NAMALWA (cell line): ENCODE measurements at regions not wholly inside any gene's neighbourhood (a gene's known extent, or its start where the extent isn't known, plus 50 kb on each side); places are given as distances from the start of the nearest gene placed in this dataset.
A peak's percentile ranks its signal among the peaks of the same experiment; 100 is the strongest.

ENCODE experiments used
- DNase-seq: peaks from one replicate; pipeline ENCODE4 v3.0.0-alpha.2; 2015; ENCODE audit warnings: low spot score

- DNase-seq: no peak
These were observed 475.0 kb downstream of the TUSC7 start for GRCh38 chr3:117184574-117184973.

DNA sequence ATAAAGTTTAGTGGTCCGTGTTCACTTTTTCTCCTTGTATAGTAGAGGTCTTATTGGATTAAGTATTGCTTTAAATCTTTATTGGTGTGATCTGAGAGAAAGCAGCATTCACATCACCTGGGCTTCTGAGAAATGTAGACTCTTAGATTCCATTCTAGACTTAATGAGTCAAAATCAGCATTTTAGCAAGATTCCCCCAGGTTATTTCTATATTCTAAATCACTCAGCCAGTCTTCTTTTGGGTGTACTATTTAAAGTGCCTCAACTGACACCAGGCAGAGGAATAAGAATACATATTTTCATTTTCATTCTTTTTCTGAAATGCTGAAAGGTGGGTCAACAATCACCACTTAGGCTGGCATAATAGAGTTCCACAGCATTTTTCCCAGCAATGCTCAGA lies 481.7 kb downstream of the TUSC7 start:
- DNase-seq: no peak

- DNase-seq: no peak
These were observed 483.3 kb downstream of the TUSC7 start for GRCh38 chr3:117192888-117193287.

DNA sequence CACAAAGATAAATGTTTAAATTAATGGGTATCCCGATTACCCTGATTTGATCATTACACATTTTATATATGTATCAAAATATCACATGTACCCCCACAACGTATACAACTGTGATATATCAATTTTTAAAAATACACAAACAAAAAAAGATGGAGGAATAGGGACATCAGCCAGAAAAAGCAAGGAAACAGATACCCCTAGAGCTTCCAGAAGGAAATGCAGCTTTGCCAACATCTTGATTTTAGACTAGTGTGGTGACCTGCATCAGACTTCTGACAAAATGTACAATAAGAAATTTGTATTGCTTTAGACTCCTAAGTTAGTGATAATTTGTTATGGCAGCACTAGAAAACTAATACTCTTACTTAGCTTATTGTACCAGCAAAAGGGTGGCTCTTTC lies 483.8 kb downstream of the TUSC7 start:
- peak; percentile 2 for DNase-seq

DNA sequence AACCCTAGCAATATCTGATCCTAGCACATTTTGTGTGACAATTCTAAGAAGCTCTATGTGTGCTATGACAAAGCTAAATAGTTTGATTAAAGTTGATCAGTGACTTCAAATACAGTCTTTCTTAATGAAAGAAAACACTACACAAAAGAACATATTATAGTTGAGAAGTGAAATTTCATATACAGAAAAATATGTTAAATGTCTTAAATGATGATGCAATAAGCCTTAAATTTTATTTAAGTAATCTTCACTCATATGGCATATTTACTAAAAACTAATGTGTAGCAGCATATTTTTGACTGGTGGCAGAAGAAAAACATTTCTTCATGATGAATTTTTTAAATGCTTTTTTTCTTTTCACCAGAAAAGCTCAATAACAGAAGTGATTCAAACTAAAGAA lies 485.5 kb downstream of the TUSC7 start:
- DNase-seq: no peak

DNA sequence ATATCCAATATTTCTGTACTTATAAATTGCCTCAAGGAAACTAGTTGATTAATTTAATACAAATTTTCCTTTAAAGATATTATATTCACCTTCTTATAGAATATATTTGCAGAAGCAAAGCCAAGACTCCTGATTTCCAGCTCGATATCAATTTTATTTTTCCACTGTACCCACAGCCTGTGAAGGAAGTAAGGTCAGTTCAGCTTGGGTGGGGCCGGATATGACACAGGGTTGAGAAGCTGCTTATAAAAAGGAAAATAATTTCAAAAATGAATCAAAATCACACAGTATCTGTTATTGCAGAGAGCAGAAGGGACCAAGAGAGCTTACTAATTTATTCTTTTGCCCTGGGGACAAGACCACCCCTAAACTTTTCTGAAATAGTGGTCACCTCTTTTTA lies 491.4 kb downstream of the TUSC7 start:
- DNase-seq: no peak

DNA sequence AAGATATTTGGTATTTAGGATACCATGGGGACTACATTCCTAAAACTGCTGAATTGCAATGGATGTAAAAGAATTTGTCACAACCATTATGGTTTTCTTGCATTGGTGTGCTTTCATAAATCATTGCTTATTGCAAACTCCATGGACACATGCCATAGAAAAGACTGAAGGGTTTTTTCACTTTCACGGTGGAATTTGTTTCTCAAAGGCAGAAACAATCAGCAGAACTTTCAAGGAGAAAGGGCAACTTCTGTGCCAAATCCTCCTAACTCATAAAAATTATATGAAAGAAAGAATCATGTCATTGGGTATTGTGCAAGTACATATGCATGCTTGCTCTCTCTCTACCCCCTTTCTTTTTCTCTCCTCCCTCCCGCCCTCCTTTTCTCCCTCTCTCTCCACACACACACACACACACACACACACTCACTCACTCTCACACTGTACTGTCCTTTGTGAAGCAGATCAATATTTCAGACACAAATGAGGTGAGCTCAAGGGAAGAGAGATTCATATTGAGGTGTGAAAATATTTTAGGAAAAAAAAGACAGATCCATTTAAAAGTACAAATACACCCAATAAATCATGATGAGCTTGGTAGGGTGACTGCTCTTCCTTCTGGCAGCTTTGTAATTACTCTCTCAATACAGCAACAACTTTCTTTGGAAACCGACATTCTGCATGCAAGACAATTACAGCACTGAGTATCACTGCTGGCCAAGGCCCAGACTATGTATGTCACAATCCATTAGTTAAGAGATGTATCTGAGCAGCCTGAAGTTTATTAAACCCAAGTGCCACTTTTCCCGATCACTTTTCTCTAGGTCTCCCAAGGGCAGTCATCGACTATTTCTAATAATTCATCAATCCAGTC lies 492.6 kb downstream of the TUSC7 start:
- no peak for DNase-seq

DNA sequence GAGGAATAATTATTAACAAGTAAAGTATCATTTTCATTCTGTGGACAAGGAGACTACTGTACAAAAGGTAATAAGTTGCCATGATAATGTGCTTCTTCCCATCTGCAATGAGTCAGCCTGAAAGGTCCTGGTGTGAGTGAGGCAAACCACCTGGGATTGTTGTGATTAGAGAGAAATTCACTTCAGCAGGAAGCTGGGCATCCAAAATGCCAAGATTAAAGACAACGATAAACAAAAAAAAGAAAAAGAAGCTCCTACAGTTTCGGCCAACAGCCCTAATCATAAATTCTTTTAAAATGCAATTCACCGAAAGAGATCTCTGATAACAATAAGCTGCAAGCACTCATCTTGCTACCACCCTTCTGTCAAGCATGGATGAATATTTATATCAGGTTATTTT lies 507.8 kb downstream of the TUSC7 start:
- no peak for DNase-seq

DNA sequence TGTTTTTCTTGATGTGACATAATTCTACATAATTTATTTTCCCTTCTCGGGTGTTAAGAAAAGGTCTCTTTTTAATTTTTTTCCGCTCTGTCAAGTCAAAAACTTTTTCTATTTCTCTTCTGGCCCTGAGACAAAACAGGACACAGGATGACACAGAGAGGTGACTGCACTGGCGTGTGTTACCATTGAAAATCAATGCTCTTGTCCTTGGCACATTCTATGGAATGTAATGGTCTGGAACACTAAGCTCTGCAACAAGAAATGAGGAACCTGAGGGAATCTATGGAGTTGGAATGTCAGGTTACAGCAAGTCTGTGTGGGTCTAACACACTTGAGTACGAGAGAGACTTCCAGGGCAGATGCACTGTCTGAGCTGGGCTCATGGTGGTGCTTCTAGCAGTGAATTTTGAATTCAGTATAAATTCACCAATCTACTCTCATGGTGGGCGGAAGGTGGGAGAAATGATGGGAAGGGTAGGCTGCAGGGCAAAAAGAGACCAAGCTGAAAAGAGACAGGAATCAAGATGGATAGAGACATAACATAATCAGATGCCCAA lies 508.3 kb downstream of the TUSC7 start:
- DNase-seq: no peak

DNA sequence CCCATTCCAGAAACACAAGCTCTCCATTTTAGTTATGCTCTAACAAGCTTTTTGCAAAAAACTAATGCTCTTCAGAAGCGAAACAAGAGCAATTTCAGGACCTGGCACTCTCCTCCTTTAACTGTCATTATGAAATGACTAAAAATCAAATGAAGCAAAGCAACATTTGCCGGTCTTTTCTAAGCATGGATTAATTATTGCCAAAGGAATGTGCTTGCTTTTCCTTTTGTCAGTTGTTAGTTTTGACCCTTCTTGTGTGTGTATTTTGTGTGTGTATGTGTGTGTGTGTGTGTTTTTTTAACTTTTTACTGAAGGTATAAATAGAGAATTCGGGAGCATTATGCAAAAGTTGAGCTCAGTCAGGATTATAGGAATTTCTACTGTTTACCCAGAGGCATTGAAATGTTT lies 509.1 kb downstream of the TUSC7 start:
- DNase-seq: no peak

DNA sequence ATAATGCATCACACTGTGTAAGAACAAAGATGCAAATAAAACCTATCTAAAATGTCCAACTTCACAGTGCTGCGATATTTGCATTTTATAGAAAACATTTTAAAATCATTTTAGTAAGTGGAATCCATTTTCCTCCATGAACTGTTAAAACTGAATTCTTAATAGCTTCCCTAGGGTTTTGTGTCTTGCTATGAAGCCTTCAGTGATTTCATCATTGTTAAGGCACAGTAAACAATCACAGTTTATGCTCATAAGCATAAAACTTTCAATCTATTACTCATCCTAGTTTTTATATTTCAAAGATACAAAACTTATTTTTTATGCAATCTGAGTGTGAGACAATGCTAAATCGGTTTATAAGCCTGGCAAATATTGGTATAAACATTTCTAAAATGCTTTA lies 509.7 kb downstream of the TUSC7 start:
- no peak for DNase-seq

DNA sequence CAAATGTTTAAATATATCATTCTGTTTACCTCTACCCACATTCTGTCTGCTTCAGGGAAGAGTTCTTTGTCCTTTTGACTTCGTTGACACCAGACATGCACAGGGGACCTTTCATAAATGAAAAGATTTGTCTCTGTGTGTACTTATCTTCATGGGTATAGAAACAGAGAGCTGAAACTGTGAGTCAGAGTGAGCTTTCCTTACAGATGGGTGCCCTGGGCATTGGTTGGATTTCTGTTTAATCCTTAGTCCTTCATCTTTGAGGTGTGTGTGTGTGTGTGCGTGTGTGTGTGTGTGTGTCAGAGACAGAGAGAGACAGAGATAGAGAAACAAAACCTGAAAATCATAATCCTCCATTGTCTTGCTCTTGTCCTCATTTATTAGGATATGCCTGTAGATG lies 517.4 kb downstream of the TUSC7 start:
- no peak for DNase-seq

GRCh38 chr3:117228466-117228865 lies 518.9 kb downstream of the TUSC7 start:
- no peak for DNase-seq

GRCh38 chr3:117230924-117231323 lies 521.3 kb downstream of the TUSC7 start:
- DNase-seq: no peak

- no peak for DNase-seq
These were observed 524.8 kb downstream of the TUSC7 start for GRCh38 chr3:117234331-117234730.

DNA sequence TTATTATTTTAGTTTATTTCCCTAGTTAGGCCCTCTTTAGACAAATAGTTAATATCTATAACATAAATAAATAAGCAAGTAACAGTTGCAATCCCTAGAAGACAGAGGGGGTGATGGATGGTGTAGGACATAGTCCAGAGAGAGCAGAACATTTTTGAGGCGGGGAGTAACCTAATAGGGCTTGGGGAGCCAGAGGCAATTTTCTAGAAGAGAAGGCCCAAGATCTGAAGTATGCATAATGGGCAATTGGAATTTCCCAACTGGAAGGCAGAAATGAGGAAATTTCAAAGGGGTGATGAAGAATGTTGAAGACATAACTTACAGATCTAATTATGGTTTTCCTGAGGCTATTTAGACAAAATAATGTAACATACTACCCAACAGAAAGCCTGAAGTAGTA lies 525.7 kb downstream of the TUSC7 start:
- no peak for DNase-seq

GRCh38 chr3:117238806-117239205 lies 529.2 kb downstream of the TUSC7 start:
- DNase-seq: no peak

GRCh38 chr3:117243657-117244056 lies 534.1 kb downstream of the TUSC7 start:
- DNase-seq: peak; percentile 2

DNA sequence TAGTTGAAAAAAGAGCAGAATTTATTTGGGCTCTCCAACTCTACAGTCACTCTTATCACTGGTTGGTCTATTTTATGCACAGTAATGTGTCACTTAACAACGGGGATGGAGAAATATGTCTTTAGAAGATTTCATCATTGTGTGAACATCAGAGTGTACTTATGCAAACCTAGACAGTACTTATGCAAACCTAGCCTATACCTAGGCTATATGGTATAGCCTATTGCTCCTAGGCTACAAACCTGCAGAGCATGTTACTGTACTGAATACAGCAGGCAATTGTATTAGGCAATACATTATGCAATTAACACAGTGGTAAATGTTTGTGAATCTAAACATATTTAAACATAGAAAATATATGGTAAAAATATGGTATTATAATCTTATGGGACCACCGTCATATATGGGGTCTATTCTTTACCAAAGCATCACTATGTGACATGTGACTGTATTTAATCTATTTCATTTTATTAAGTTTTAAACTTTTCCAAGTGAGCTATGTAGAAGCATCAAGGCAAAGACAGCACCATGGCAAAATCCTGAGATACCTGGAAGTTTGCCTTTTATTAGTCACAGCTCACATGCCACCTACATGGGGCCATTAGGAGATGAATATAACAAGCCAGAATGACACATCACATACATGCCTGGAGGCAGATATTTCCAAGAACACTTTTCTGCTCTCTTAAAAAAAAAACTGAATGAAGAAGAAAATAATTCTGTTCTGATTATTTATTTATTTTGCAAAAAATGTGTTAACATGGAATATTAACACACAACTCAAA lies 537.4 kb downstream of the TUSC7 start:
- no peak for DNase-seq

- no peak for DNase-seq
These were observed 538.6 kb downstream of the TUSC7 start for GRCh38 chr3:117248153-117248552.

GRCh38 chr3:117252208-117252607 lies 542.6 kb downstream of the TUSC7 start:
- no peak for DNase-seq

DNA sequence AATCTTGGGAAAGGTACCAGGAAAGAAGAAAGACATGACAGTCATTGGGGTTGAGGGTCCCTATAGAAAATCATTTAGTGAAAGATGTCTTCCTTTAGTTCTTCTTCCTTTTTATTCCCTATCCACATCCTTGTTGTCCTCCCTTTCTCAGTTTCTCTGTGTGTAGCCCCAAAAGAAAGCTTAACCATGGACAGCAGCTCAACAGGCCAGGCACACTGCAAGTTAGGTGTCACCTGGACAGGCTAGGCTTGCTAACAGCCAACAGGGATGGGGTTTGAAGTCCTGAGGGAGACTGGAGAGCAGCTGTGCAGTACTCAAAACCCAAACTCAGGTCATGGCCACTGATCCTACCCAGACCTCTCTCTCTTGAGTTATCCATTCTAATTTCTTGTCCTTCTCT lies 543.1 kb downstream of the TUSC7 start:
- DNase-seq: no peak

DNA sequence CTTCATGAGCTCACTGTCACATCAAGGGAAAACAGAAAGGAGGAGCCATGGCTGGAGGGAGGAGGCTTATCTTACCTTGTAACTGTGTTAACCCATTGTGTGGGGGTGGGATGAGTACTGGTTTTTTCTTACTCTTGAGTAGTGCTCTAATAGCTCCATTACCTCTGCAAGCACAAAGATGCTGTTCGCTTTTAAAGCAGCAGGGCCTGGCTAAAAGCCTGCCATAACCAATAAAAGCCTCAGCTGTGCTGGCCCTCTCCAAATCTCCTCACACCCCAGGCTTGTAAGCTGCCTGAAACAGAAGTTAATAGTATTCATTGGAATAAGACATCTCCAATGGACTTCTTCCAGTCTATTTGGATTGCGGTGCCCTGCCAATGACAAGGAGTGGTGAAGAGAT lies 544.1 kb downstream of the TUSC7 start:
- DNase-seq: no peak
